Duodenal mucosa (tissue), 2 donors: ENCODE measurements at regions not wholly inside any gene's neighbourhood (a gene's known extent, or its start where the extent isn't known, plus 50 kb on each side); places are given as distances from the start of the nearest gene placed in this dataset.

Source experiments
- H3K27ac ChIP-seq: one replicate; pipeline ENCODE4 v1.7.0; 2013; ENCODE audit warnings: low read depth, low read length
- H3K27me3 ChIP-seq, 2 donors: one replicate each; pipeline ENCODE4 v1.7.0; 2013; ENCODE audit warnings: low read length in 2 of 2, control low read depth in 1 of 2; ENCODE audit not compliant: insufficient read depth in 2 of 2, control insufficient read depth in 1 of 2
- H3K36me3 ChIP-seq, 2 donors: one replicate each; pipeline ENCODE4 v1.7.0; 2013; ENCODE audit warnings: low read length in 2 of 2, control low read depth in 1 of 2; ENCODE audit not compliant: insufficient read depth in 2 of 2, control insufficient read depth in 1 of 2
- H3K4me1 ChIP-seq, 2 donors: one replicate each; pipeline ENCODE4 v1.7.0; 2013; ENCODE audit warnings: low read length in 2 of 2, control low read depth in 1 of 2; ENCODE audit not compliant: insufficient read depth in 2 of 2, control insufficient read depth in 1 of 2
- H3K4me3 ChIP-seq, 2 donors: one replicate each; pipeline ENCODE4 v1.7.0; 2013; ENCODE audit warnings: low read length in 2 of 2, low read depth in 1 of 2
- H3K9ac ChIP-seq, 2 donors: one replicate each; pipeline ENCODE4 v1.7.0; 2013; ENCODE audit warnings: low read length in 2 of 2, low read depth in 1 of 2
- H3K9me3 ChIP-seq, 2 donors: one replicate each; pipeline ENCODE4 v1.7.0; 2013; ENCODE audit warnings: low read length in 2 of 2, control low read depth in 1 of 2; ENCODE audit not compliant: control insufficient read depth in 1 of 2

GRCh38 chr20:60215816-60216730, 257.9 kb downstream of the CDH26 start:
- Histone ChIP-seq H3K9me3 (no peaks in the 10 kb centered on the region), H3K9ac (no peak overlapping the region), H3K36me3 (no peaks in the 10 kb centered on the region), H3K27me3 (no peaks in the 10 kb centered on the region), H3K4me1 (no peaks in the 10 kb centered on the region), H3K4me3 (no peak overlapping the region), H3K27ac (no peak overlapping the region)

GRCh38 chr20:60219231-60219630, 261.0 kb downstream of the CDH26 start:
- Histone ChIP-seq H3K4me1 (no peaks in the 10 kb centered on the region), H3K9me3 (no peaks in the 10 kb centered on the region), H3K4me3 (no peak overlapping the region), H3K27ac (no peak overlapping the region), H3K36me3 (no peaks in the 10 kb centered on the region), H3K9ac (no peak overlapping the region), H3K27me3 (no peaks in the 10 kb centered on the region)

GRCh38 chr20:60219984-60220562, 261.9 kb downstream of the CDH26 start:
- Histone ChIP-seq H3K9ac (no peak overlapping the region), H3K4me1 (no peaks in the 10 kb centered on the region), H3K27ac (no peak overlapping the region), H3K4me3 (no peak overlapping the region), H3K36me3 (no peaks in the 10 kb centered on the region), H3K9me3 (no peaks in the 10 kb centered on the region), H3K27me3 (no peaks in the 10 kb centered on the region)

GRCh38 chr20:60220706-60221105, 262.5 kb downstream of the CDH26 start:
- Histone ChIP-seq H3K27me3 (no peaks in the 10 kb centered on the region), H3K9ac (no peak overlapping the region), H3K27ac (no peak overlapping the region), H3K36me3 (no peaks in the 10 kb centered on the region), H3K4me1 (no peaks in the 10 kb centered on the region), H3K9me3 (no peaks in the 10 kb centered on the region), H3K4me3 (no peak overlapping the region)

- Histone ChIP-seq H3K9ac (no peak overlapping the region), H3K4me1 (no peaks in the 10 kb centered on the region), H3K36me3 (no peaks in the 10 kb centered on the region), H3K4me3 (no peak overlapping the region), H3K27ac (no peak overlapping the region), H3K27me3 (no peaks in the 10 kb centered on the region), H3K9me3 (no peaks in the 10 kb centered on the region)
These were observed 263.4 kb downstream of the CDH26 start for GRCh38 chr20:60221593-60221992.

GRCh38 chr20:60222497-60222896, 264.3 kb downstream of the CDH26 start:
- Histone ChIP-seq H3K36me3 (no peaks in the 10 kb centered on the region), H3K27ac (no peak overlapping the region), H3K9ac (no peak overlapping the region), H3K27me3 (no peaks in the 10 kb centered on the region), H3K4me3 (no peak overlapping the region), H3K9me3 (no peaks in the 10 kb centered on the region), H3K4me1 (no peaks in the 10 kb centered on the region)

- no peak overlapping the region for H3K9ac ChIP-seq
- no peak overlapping the region for H3K27ac ChIP-seq
- no peak overlapping the region for H3K4me3 ChIP-seq
- no peaks in the 10 kb centered on the region for H3K4me1 ChIP-seq
- no peaks in the 10 kb centered on the region for H3K9me3 ChIP-seq
- no peaks in the 10 kb centered on the region for H3K27me3 ChIP-seq
- no peaks in the 10 kb centered on the region for H3K36me3 ChIP-seq
These were observed 265.0 kb downstream of the CDH26 start for GRCh38 chr20:60223174-60223573.

GRCh38 chr20:60224914-60225313, 266.7 kb downstream of the CDH26 start:
- Histone ChIP-seq H3K4me1 (no peaks in the 10 kb centered on the region), H3K27me3 (no peaks in the 10 kb centered on the region), H3K9me3 (no peaks in the 10 kb centered on the region), H3K9ac (no peak overlapping the region), H3K4me3 (no peak overlapping the region), H3K27ac (no peak overlapping the region), H3K36me3 (no peaks in the 10 kb centered on the region)

- no peaks in the 10 kb centered on the region for H3K9me3 ChIP-seq
- H3K4me1 ChIP-seq, result no peaks in the 10 kb centered on the region
- H3K27me3 ChIP-seq, result no peaks in the 10 kb centered on the region
- H3K27ac ChIP-seq, result no peak overlapping the region
- H3K9ac ChIP-seq, result no peak overlapping the region
- H3K36me3 ChIP-seq, result no peaks in the 10 kb centered on the region
- no peak overlapping the region for H3K4me3 ChIP-seq
These were observed 270.0 kb downstream of the CDH26 start for GRCh38 chr20:60228255-60228654.

GRCh38 chr20:60232380-60232779, 274.2 kb downstream of the CDH26 start:
- no peak overlapping the region for H3K4me3 ChIP-seq
- no peaks in the 10 kb centered on the region for H3K27me3 ChIP-seq
- no peaks in the 10 kb centered on the region for H3K4me1 ChIP-seq
- no peak overlapping the region for H3K27ac ChIP-seq
- H3K9ac ChIP-seq, result no peak overlapping the region
- H3K9me3 ChIP-seq, result no peaks in the 10 kb centered on the region
- H3K36me3 ChIP-seq, result no peaks in the 10 kb centered on the region
